Suppressor macrophage treated with lipopolysaccharide for 4 hours (primary cell): ENCODE measurements at regions not wholly inside any gene's neighbourhood (a gene's known extent, or its start where the extent isn't known, plus 50 kb on each side); places are given as distances from the start of the nearest gene placed in this dataset.

Experiments
- DNase-seq: peaks from one replicate; pipeline ENCODE4 v3.0.0-alpha.2; 2020

GRCh38 chr12:95412482-95413311, 61.3 kb upstream of the METAP2 start:
- no peak for DNase-seq

- no peak for DNase-seq
Observed at GRCh38 chr12:95413576-95413975, 60.4 kb upstream of the METAP2 start.

- DNase-seq = no peak
Observed at GRCh38 chr12:95415451-95415850, 58.5 kb upstream of the METAP2 start.

GRCh38 chr12:95416111-95416636, 57.8 kb upstream of the METAP2 start:
- no peak for DNase-seq

GRCh38 chr12:95417372-95417771, 56.6 kb upstream of the METAP2 start:
- no peak for DNase-seq

- no peak for DNase-seq
Observed at GRCh38 chr12:95418142-95418541, 55.8 kb upstream of the METAP2 start.
